NCI-H2196 (cell line): ENCODE measurements at regions not wholly inside any gene's neighbourhood (a gene's known extent, or its start where the extent isn't known, plus 50 kb on each side); places are given as distances from the start of the nearest gene placed in this dataset.

ENCODE experiments used
- DNase-seq: peaks from one replicate; lab custom pipeline; 2025; ENCODE audit not compliant: unreplicated experiment; lab: John Stamatoyannopoulos, UW

DNA sequence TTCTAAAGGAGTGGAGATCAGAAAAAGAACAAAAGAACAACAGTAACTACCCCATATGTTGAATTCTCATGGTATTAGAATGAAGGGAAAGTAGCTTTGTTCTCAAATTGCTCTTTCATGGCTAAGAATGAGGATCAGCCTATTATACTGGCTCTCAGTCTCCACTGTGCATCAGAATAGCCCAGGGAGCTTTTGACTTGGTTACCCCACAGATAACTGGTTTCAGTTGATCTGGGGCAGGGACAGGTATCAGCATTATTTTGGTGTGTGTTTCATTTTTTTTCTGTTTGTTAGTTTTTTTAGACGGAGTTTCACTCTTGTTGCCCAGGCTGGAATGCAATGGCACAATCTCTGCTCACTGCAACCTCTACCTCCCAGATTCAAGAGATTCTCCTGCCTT is 311.7 kb upstream of the TLE3 start:
- DNase-seq: no peak

GRCh38 chr15:70407955-70408354 is 310.2 kb upstream of the TLE3 start:
- DNase-seq: no peak

GRCh38 chr15:70407336-70407670 is 309.6 kb upstream of the TLE3 start:
- no peak for DNase-seq

- no peak for DNase-seq
These were observed 309.1 kb upstream of the TLE3 start for GRCh38 chr15:70406617-70407335.

DNA sequence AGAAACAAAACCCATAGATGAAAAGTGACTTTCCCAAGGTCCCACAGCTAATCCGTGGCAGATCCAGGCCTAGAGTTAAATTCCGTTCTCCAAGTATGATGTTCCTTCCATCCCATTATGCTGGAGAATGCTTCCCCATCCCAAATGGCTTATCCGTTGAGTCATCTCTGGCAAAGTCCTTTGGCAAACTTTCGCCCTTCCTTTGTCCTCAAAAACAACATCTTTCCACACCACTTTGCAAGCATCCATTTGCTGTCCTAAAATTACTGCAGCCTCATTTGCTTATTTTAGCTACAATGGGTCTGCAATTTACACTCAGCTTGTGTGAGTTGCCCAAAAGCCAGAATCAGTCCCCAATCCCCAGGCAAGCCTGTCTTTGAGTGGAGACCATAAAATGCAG is 304.0 kb upstream of the TLE3 start:
- no peak for DNase-seq

DNA sequence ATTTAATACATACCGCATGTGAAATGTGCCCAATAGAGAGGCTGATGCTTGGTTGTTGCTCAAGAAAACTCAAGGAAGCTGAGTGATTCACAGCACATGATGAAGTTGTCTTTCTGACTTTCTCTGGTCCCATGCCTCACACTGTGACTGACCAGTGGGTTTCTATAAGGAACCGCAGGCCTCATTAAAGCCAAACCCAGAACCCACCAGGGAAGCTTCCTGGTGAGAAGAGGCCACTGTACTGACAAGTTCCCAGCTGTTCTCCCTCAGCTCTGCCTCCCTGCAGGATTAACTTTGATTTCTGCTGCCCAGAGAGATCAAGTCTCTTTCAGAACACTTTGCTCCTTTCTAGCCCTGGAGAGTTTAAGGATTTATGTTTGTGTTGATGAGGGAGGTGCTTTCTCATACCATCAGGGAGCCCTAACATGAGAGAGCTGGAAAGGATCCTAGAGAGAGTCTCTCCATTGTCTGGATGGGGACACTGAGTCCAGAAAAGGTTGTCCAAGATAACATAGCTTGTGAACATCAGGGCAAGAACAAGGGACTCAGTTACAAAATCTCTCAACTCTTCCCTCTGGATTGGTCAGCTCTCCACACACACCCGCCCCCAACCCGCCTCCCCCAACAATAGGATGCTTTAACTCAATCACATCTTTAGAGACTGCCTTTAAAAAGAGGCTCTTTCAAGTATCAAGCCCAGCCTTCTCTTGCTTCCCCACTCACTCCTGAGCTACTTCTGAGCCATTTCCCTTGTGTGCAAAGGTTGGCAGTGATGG is 303.2 kb upstream of the TLE3 start:
- no peak for DNase-seq

DNA sequence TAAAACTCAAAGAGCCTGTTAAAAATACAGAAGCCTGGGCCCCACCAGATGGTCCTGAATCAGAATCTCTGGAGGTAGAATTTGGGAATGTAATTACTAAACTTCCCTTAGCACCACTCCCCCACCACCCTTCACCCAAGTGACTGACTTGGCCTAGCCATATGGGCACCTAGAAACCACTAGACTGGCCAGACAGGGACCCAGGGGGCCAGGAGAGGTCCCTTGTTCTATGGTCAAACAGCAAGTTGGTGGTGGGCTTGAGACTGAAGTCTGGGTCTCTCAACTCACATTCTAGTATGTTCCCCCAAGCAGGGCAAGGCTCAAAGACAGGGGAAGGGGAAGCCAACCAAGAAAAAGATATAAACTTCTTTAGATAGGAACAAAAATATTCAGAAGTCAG is 301.5 kb upstream of the TLE3 start:
- no peak for DNase-seq

- no peak for DNase-seq
These were observed 301.0 kb upstream of the TLE3 start for GRCh38 chr15:70398694-70399093.

GRCh38 chr15:70396807-70397206 is 299.1 kb upstream of the TLE3 start:
- no peak for DNase-seq

GRCh38 chr15:70395164-70395563 is 297.4 kb upstream of the TLE3 start:
- no peak for DNase-seq

DNA sequence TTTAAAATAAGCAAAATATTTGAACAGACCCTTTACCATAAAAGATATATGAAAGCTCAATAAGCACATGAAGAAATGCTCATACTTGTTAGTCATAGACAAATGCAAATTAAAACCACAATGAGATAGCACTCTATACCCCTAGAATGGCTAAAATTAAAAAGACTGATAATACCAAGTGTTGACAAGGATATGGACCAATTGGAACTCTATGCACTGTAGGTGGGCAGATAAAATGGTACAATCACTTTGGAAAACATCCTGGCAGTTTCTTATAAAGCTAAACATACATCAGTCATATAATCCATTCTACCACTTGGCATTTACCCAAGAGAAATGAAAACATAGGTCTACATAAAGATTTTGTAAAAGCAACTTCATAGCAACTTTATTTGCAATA is 293.0 kb upstream of the TLE3 start:
- DNase-seq: no peak

DNA sequence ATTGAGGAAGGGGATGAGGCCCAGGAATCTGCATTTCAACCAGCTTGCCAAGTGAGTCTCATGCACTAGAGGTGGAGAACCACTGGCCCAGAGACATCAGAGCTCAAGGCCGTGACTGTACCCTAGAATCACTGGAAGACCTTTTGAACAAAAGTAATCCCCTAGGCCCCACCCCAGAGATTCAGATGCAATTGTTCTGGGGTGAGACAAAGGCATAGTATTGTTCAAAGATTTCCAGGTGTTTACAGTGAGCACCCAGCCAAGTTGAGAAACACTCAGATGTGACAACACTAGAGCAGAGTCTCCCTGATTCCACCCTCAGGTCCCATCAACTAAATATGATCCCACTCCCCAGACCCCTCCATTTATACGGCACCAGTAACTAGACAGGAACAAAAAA is 290.3 kb upstream of the TLE3 start:
- DNase-seq: no peak

DNA sequence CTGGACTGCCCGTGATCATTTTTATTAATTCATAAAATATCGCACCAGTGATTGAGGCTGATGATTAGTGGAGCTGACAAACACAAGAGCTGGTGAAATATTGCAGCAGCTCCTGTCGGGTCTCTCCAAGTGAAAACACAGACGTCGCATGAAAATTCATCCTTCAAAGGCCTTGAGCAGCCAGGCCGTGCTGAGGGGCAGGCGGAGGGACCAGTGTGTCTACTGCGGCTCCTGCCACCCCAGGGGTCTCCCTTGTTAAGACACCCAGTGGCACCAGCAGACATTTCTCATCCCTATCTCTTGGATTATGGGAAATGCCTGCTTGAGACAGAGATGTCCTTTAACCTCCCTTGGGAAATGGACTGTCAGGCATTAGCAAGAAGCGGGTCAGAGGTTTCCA is 289.4 kb upstream of the TLE3 start:
- DNase-seq: no peak

- no peak for DNase-seq
These were observed 288.0 kb upstream of the TLE3 start for GRCh38 chr15:70385711-70386110.

DNA sequence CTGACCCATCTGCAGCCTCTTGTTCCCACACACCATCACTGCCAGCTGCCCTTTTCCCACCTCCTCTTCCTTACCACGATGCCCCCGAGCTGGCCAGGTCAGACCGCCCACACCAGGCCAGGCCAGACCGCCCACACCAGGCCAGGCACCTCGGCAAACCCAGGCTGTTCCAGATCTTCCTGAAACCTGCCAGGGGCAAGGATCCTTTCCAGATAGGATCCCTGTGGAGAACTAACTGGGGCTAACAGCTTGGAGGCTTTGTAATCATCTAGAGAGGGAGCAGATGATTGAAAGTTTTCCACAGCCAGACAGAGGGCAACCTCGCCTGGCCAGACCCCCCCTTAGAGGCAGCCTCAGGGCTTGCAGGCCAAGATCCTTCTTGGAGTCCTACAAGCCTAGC is 287.3 kb upstream of the TLE3 start:
- no peak for DNase-seq

DNA sequence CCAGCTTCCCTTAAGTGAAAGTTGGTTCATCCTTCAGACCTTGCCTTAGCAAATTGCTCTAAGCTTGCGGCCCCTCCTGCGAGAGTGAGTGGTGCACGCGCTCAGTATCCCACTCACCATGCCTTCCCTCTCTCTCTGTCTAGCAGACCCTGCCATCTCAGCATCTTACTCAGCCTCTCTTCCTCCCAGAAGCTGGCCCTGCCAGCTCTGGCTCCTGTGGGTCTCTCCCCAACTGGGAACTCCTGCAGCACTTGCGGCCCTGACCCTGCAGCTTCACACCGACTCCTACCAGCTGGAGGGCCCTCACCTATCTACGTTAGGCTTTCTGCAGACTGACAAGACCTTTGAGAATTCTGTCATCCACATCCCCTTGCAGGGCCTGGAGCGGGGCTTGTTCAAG is 286.1 kb upstream of the TLE3 start:
- DNase-seq: no peak

GRCh38 chr15:70382762-70383458 is 285.2 kb upstream of the TLE3 start:
- no peak for DNase-seq

DNA sequence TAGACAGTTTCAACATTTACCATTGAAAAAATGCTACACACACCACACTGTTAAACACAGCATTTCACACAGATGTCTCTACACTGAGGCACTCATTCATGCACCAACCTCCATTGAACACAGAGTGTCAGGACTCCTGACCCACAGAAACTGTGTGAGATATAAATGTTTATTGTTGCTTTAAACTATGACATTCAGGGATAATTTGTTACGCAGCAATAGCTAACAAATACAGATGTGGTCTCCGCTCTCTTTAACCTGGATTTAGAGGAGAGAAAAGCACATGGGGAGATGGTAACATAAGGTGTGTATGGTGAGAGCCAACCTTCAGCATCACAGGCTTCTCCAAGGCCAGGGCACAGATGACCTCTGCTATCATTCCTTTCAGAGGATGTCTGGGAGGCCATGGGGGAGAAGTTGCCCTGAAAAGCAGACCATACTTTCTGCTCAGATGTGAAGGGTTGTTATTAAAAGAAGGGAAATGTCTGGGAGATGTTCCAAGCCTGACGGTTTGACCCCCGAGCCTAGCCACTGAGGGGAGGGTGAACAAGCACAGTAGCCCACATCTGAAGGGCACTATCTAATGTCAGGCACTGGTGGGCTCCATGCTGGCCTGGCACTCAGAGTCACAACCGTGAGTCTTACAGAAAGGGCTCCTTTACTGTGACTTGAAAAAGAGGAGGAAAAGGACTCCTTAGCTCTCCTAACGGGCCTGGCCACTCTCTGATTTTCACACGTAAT is 284.5 kb upstream of the TLE3 start:
- no peak for DNase-seq

GRCh38 chr15:70379938-70380883 is 282.5 kb upstream of the TLE3 start:
- DNase-seq: no peak

GRCh38 chr15:70379134-70379533 is 281.4 kb upstream of the TLE3 start:
- DNase-seq: no peak
